OCI-LY7 (cell line): ENCODE measurements at regions not wholly inside any gene's neighbourhood (a gene's known extent, or its start where the extent isn't known, plus 50 kb on each side); places are given as distances from the start of the nearest gene placed in this dataset.

Experiments used
- BruUV-seq: library from RNA; stranded (reverse); fragments of 400-500 nt; replicated peaks from 2 replicates; lab custom pipeline; 2021; lab: Mats Ljungman, UMichigan
- CTCF ChIA-PET: fragments of 300-600 bp; sonication (Branson Sonifier 250); formaldehyde crosslinking; loops from one replicate; lab custom pipeline; 2022; ENCODE audit warnings: antibody characterized with exemption; ENCODE audit not compliant: unreplicated experiment; lab: Charles Lee
- POLR2A ChIA-PET: fragments of 300-600 bp; sonication (Branson Sonifier 250); formaldehyde crosslinking; loops from one replicate; lab custom pipeline; 2022; ENCODE audit warnings: antibody characterized with exemption; lab: Charles Lee
- DNase-seq: peaks from one replicate; pipeline ENCODE4 v3.0.0-alpha.2; 2015; ENCODE audit warnings: low spot score
- H2AFZ ChIP-seq: fragments of 200-600 bp; sonication (generic), shearing (Covaris generic); 2 replicates; pipeline ENCODE4 v1.6.1; 2014; ENCODE audit warnings: mild to moderate bottlenecking, antibody characterized with exemption, low read length, moderate library complexity
- H3K27ac ChIP-seq: fragments of 200-600 bp; sonication (generic); 2 replicates; pipeline ENCODE4 v1.5.1; 2014; ENCODE audit warnings: mixed run types, low read depth, mild to moderate bottlenecking, moderate library complexity, low read length, inconsistent platforms; ENCODE audit not compliant: poor library complexity, severe bottlenecking
- H3K36me3 ChIP-seq: fragments of 200-600 bp; sonication (generic); 2 replicates; pipeline ENCODE4 v1.6.1; 2014; ENCODE audit warnings: mild to moderate bottlenecking, antibody characterized with exemption, low read length, moderate library complexity, mixed read lengths; ENCODE audit not compliant: insufficient read depth
- H3K4me1 ChIP-seq: fragments of 200-600 bp; sonication (generic); 2 replicates; pipeline ENCODE4 v1.5.1; 2014; ENCODE audit warnings: mild to moderate bottlenecking, low read length; ENCODE audit not compliant: insufficient read depth, poor library complexity, severe bottlenecking
- H3K4me2 ChIP-seq: fragments of 200-600 bp; sonication (generic); 2 replicates; pipeline ENCODE4 v1.6.1; 2014; ENCODE audit warnings: mild to moderate bottlenecking, low read length
- H3K4me3 ChIP-seq: fragments of 200-600 bp; sonication (generic); 2 replicates; pipeline ENCODE4 v1.5.1; 2014; ENCODE audit warnings: mild to moderate bottlenecking, low read depth, low read length; ENCODE audit not compliant: poor library complexity, severe bottlenecking
- H3K79me2 ChIP-seq: fragments of 200-600 bp; sonication (generic); 2 replicates; pipeline ENCODE4 v1.6.1; 2016; ENCODE audit warnings: low read depth, mild to moderate bottlenecking, low read length, moderate library complexity, mixed read lengths; ENCODE audit not compliant: insufficient read depth
- H3K9me2 ChIP-seq: fragments of 200-600 bp; sonication (generic); 2 replicates; pipeline ENCODE4 v1.6.1; 2016; ENCODE audit warnings: mild to moderate bottlenecking, low read length, mixed read lengths; ENCODE audit not compliant: insufficient read depth
- H3K9me3 ChIP-seq: fragments of 200-600 bp; sonication (generic); 2 replicates; pipeline ENCODE4 v1.6.1; 2014; ENCODE audit warnings: mild to moderate bottlenecking, mixed run types, low read length, mixed read lengths
- H4K20me1 ChIP-seq: fragments of 200-600 bp; sonication (generic); 2 replicates; pipeline ENCODE4 v1.6.1; 2014; ENCODE audit warnings: mild to moderate bottlenecking, antibody characterized with exemption, low read length, moderate library complexity, mixed read lengths; ENCODE audit not compliant: insufficient read depth
- CTCF ChIP-seq: fragments of 200-600 bp; sonication (generic); conservative IDR thresholded peaks from 2 replicates; pipeline ENCODE4 v1.5.1; 2014; ENCODE audit warnings: mild to moderate bottlenecking, antibody characterized with exemption, low read length, moderate library complexity, mixed read lengths
- EZH2phosphoT487 ChIP-seq: fragments of 200-600 bp; sonication (generic); IDR thresholded peaks from 2 replicates; pipeline ENCODE4 v1.6.1; 2018; ENCODE audit warnings: low read depth, borderline replicate concordance, mild to moderate bottlenecking, mixed run types, antibody characterized with exemption, low read length, moderate library complexity, mixed read lengths
- intact Hi-C: fragments of 100-400 bp; cut with micrococcal nuclease; formaldehyde crosslinking; loops from one replicate; pipeline ENCODE4 v1.10.0; 2022; ENCODE audit not compliant: unreplicated experiment

GRCh38 chrX:150258463-150259430 lies 104.4 kb upstream of the MAMLD1 start:
- ChIA-PET CTCF (no interaction called here), POLR2A (interaction anchor here (0.7 kb wide), 1 partner anchor 458 kb away, joined by 5 read pairs; no protein-coding TSS in a partner anchor)

GRCh38 chrX:150262456-150262855 lies 100.7 kb upstream of the MAMLD1 start:
- Histone ChIP-seq H3K79me2 (no peaks in the 10 kb centered on the region), H3K4me1 (no peaks in the 10 kb centered on the region), H3K4me2 (no peak overlapping the region), H3K36me3 (no peaks in the 10 kb centered on the region), H2AFZ (no peak overlapping the region), H3K4me3 (no peak overlapping the region), H4K20me1 (no peaks in the 10 kb centered on the region), H3K27ac (no peak overlapping the region), H3K9me2 (no peaks in the 10 kb centered on the region), H3K9me3 (no peaks in the 10 kb centered on the region)
- CTCF ChIA-PET: no interaction called here
- no peak for TF ChIP-seq CTCF
- TF ChIP-seq EZH2phosphoT487: no peak
- intact Hi-C loops: no loop called here
- DNase-seq: no peak
- no TSS peak for BruUV-seq
- POLR2A ChIA-PET: interaction anchor here (0.6 kb wide), 1 partner anchor 75 kb away, joined by 3 read pairs; no protein-coding TSS in a partner anchor

More at GRCh38 chrX:150258463-150259430, 104.4 kb upstream of the MAMLD1 start:
- no peak for DNase-seq
- Histone ChIP-seq H3K9me2 (no peaks in the 10 kb centered on the region), H3K27ac (no peak overlapping the region), H2AFZ (no peak overlapping the region), H3K79me2 (no peaks in the 10 kb centered on the region), H3K4me3 (no peak overlapping the region), H4K20me1 (no peaks in the 10 kb centered on the region), H3K9me3 (no peaks in the 10 kb centered on the region), H3K4me2 (no peak overlapping the region), H3K4me1 (no peaks in the 10 kb centered on the region), H3K36me3 (no peaks in the 10 kb centered on the region)
- intact Hi-C loops: no loop called here
- no peak for TF ChIP-seq CTCF
- BruUV-seq: no TSS peak

- Histone ChIP-seq H4K20me1 (no peaks in the 10 kb centered on the region), H3K4me3 (no peak overlapping the region), H3K4me1 (no peaks in the 10 kb centered on the region), H3K4me2 (no peak overlapping the region), H3K27ac (no peak overlapping the region), H2AFZ (no peak overlapping the region), H3K9me3 (no peaks in the 10 kb centered on the region), H3K9me2 (no peaks in the 10 kb centered on the region), H3K36me3 (no peaks in the 10 kb centered on the region), H3K79me2 (no peaks in the 10 kb centered on the region)
- no TSS peak for BruUV-seq
- intact Hi-C loops: no loop called here
- no peak for DNase-seq
- ChIA-PET CTCF (no interaction called here), POLR2A (no interaction called here)
- no peak for TF ChIP-seq CTCF
- TF ChIP-seq EZH2phosphoT487: no peak
These were observed 94.2 kb upstream of the MAMLD1 start for GRCh38 chrX:150268839-150269355.
